CD14-positive monocyte (primary cell): ENCODE measurements at regions not wholly inside any gene's neighbourhood (a gene's known extent, or its start where the extent isn't known, plus 50 kb on each side); places are given as distances from the start of the nearest gene placed in this dataset.

Experiments used
- DNase-seq, 3 donors: peaks; one replicate each; pipeline ENCODE4 v3.0.0-alpha.2; 2011 to 2022
- H2AFZ ChIP-seq: 2 replicates; pipeline ENCODE4 v1.6.0; 2012; ENCODE audit warnings: mild to moderate bottlenecking, low read depth, low read length, inconsistent platforms; ENCODE audit not compliant: insufficient read depth, poor library complexity, severe bottlenecking
- H3K27ac ChIP-seq, 2 donors: 1 replicate in 1 of 2; 2 replicates in 1 of 2; pipeline ENCODE4 v1.5.1; 2012 to 2013; ENCODE audit warnings: low read length in 2 of 2, control low read depth in 1 of 2, inconsistent platforms in 1 of 2, low read depth in 1 of 2, mild to moderate bottlenecking in 1 of 2
- H3K27me3 ChIP-seq, 2 donors: one replicate each; pipeline versions ENCODE4 v1.6.0 to v1.6.1; 2011 to 2013; ENCODE audit warnings: low read length in 2 of 2; ENCODE audit not compliant: control insufficient read depth in 2 of 2, insufficient read depth in 2 of 2
- H3K36me3 ChIP-seq, 2 donors: replicated peaks in 1 of 2; 1 replicate in 1 of 2; 2 replicates in 1 of 2; pipeline versions ENCODE4 v1.5.1 to v1.6.1; 2012 to 2013; ENCODE audit warnings: low read length in 2 of 2, control low read depth in 1 of 2, inconsistent platforms in 1 of 2, mild to moderate bottlenecking in 1 of 2; ENCODE audit not compliant: insufficient read depth in 2 of 2, control insufficient read depth in 1 of 2
- H3K4me1 ChIP-seq, 2 donors: 1 replicate in 1 of 2; 2 replicates in 1 of 2; pipeline versions ENCODE4 v1.5.1 to v1.6.1; 2012 to 2013; ENCODE audit warnings: low read length in 2 of 2, control low read depth in 1 of 2, inconsistent platforms in 1 of 2, mild to moderate bottlenecking in 1 of 2, moderate library complexity in 1 of 2; ENCODE audit not compliant: insufficient read depth in 2 of 2, control insufficient read depth in 1 of 2
- H3K4me2 ChIP-seq: replicated peaks from 2 replicates; pipeline ENCODE3; 2012; ENCODE audit warnings: low read length, moderate library complexity, mild to moderate bottlenecking; ENCODE audit not compliant: poor library complexity, severe bottlenecking; ENCODE audit errors: extremely low read depth
- H3K4me3 ChIP-seq, 3 experiments: fragments of 200-600 bp in 1 of 3; sonication (generic) in 1 of 3; replicated peaks in 1 of 3; 1 replicate in 2 of 3; 2 replicates in 1 of 3; pipeline ENCODE4 v1.5.1; 2011 to 2013; ENCODE audit warnings: low read length in 3 of 3, mild to moderate bottlenecking in 3 of 3, control low read depth in 2 of 3, low read depth in 2 of 3, inconsistent platforms in 1 of 3, moderate library complexity in 1 of 3
- H3K79me2 ChIP-seq: 2 replicates; pipeline ENCODE4 v1.6.0; 2012; ENCODE audit warnings: mild to moderate bottlenecking, control low read depth, inconsistent platforms, low read length, moderate library complexity; ENCODE audit not compliant: insufficient read depth
- H3K9ac ChIP-seq: 2 replicates; pipeline ENCODE4 v1.6.0; 2017; ENCODE audit warnings: low read length, mild to moderate bottlenecking; ENCODE audit not compliant: insufficient read depth, poor library complexity, severe bottlenecking
- H3K9me3 ChIP-seq, 2 donors: replicated peaks in 1 of 2; 1 replicate in 1 of 2; 2 replicates in 1 of 2; pipeline versions ENCODE4 v1.5.1 to v1.6.1; 2012 to 2013; ENCODE audit warnings: low read length in 2 of 2, control low read depth in 1 of 2; ENCODE audit not compliant: control insufficient read depth in 1 of 2, insufficient read depth in 1 of 2
- H4K20me1 ChIP-seq: 2 replicates; pipeline ENCODE4 v1.6.0; 2012; ENCODE audit warnings: mild to moderate bottlenecking, low read length, control low read depth, moderate library complexity; ENCODE audit not compliant: insufficient read depth
- H3K27ac Mint-ChIP-seq, 7 donors: one replicate each; pipeline ENCODE4 v1.8.0; 2020; ENCODE audit warnings: mild to moderate bottlenecking in 7 of 7, mixed read lengths in 7 of 7, moderate library complexity in 6 of 7, inconsistent platforms in 2 of 7
- H3K27me3 Mint-ChIP-seq, 3 donors: one replicate each; pipeline ENCODE4 v1.8.0; 2021 to 2022; ENCODE audit warnings: low read depth in 3 of 3, mild to moderate bottlenecking in 3 of 3, mixed read lengths in 3 of 3, moderate library complexity in 3 of 3, inconsistent platforms in 1 of 3
- H3K36me3 Mint-ChIP-seq, 2 donors: one replicate each; pipeline ENCODE4 v1.8.0; 2020; ENCODE audit warnings: mixed read lengths in 2 of 2, inconsistent platforms in 1 of 2, mild to moderate bottlenecking in 1 of 2
- H3K4me1 Mint-ChIP-seq: one replicate; pipeline ENCODE4 v1.8.0; 2020; ENCODE audit warnings: mild to moderate bottlenecking, mixed read lengths
- H3K4me3 Mint-ChIP-seq, 2 donors: one replicate each; pipeline ENCODE4 v1.8.0; 2020; ENCODE audit warnings: mild to moderate bottlenecking in 2 of 2, mixed read lengths in 2 of 2, moderate library complexity in 1 of 2
- H3K9me3 Mint-ChIP-seq, 7 donors: one replicate each; pipeline ENCODE4 v1.8.0; 2020 to 2022; ENCODE audit warnings: mixed read lengths in 7 of 7, mild to moderate bottlenecking in 6 of 7, moderate library complexity in 6 of 7, inconsistent platforms in 2 of 7
- WGBS: methylation state at CpG from one replicate; pipeline ENCODE4 v1.1.5; 2013; ENCODE audit warnings: missing lambda C conversion rate; ENCODE audit not compliant: insufficient coverage; 5-methylcytosine and 5-hydroxymethylcytosine counted together
- intact Hi-C, 2 donors: fragments of 100-400 bp; cut with micrococcal nuclease; formaldehyde crosslinking; loops; one replicate each; pipeline versions ENCODE4 v1.15.0 to v1.15.1; 2023
- TF ChIP-seq, protein P1 (sequence below): fragments of 200-600 bp; IDR thresholded peaks from one replicate; pipeline ENCODE4 v1.8.0; 2022; ENCODE audit warnings: antibody characterized with exemption, mild to moderate bottlenecking

- Histone ChIP-seq H3K36me3 (no peaks in the 10 kb centered on the region), H3K27me3 (no peaks in the 10 kb centered on the region), H4K20me1 (no peaks in the 10 kb centered on the region), H3K9ac (no peak overlapping the region), H3K27ac (no peak overlapping the region), H3K4me2 (no peak overlapping the region), H3K4me3 (no peak overlapping the region), H3K79me2 (no peaks in the 10 kb centered on the region), H2AFZ (no peak overlapping the region), H3K4me1 (no peaks in the 10 kb centered on the region), H3K9me3 (peaks cover 0 to 8% of the 10 kb centered on the region in 2 donors)
- H3K27ac Mint-ChIP-seq = peak overlapping the region in 1 of 7 donors; percentile 36
- TF ChIP-seq, protein P1, sequence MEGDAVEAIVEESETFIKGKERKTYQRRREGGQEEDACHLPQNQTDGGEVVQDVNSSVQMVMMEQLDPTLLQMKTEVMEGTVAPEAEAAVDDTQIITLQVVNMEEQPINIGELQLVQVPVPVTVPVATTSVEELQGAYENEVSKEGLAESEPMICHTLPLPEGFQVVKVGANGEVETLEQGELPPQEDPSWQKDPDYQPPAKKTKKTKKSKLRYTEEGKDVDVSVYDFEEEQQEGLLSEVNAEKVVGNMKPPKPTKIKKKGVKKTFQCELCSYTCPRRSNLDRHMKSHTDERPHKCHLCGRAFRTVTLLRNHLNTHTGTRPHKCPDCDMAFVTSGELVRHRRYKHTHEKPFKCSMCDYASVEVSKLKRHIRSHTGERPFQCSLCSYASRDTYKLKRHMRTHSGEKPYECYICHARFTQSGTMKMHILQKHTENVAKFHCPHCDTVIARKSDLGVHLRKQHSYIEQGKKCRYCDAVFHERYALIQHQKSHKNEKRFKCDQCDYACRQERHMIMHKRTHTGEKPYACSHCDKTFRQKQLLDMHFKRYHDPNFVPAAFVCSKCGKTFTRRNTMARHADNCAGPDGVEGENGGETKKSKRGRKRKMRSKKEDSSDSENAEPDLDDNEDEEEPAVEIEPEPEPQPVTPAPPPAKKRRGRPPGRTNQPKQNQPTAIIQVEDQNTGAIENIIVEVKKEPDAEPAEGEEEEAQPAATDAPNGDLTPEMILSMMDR = no peak
- no peaks in the 10 kb centered on the region for H3K36me3 Mint-ChIP-seq
- H3K27me3 Mint-ChIP-seq = peaks cover 7 to 36% (median 21%) of the 10 kb centered on the region in 3 donors
- no peak overlapping the region for H3K4me3 Mint-ChIP-seq
- H3K9me3 Mint-ChIP-seq = peaks cover 3 to 12% (median 5%) of the 10 kb centered on the region in 7 donors
- WGBS = 88% methylated on average over 8 of the region's 12 CpGs
- no peaks in the 10 kb centered on the region for H3K4me1 Mint-ChIP-seq
- no peak for DNase-seq
- intact Hi-C loops = no loop called here
These were observed 71.2 kb upstream of the SLCO4A1 start for GRCh38 chr20:62570897-62571668.

DNA sequence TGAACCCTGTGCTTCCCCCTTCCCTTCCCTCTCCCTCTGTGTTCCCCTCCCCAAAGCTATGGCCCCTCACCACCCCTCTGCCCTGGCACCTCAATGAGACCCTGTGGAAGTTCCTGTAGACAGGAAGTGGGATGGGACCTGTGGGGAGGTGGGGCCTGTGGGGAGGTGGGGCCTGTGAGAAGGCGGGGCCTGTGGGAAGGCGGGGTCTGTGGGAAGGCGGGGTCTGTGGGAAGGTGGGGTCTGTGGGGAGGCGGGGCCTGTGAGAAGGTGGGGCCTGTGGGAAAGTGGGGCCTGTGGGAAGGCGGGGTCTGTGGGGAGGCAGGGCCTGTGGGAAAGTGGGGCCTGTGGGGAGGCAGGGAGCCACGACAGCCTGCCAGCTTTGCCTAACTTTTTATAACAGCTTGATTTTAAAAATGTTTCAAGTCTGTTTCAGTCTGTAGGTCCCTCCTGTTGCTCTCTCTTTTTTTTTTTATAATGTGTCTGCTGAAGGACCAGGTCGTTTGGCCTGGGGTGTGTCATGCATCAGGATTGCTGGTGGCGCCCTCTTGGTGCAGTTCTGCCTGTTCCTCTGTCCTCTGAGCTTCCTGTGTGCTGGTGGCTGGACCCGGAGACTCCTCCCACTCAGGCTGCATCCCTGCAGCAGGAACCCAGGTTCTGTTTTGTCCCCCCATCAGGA lies 70.5 kb upstream of the SLCO4A1 start:
- Histone ChIP-seq H3K4me1 (no peaks in the 10 kb centered on the region), H3K79me2 (no peaks in the 10 kb centered on the region), H3K4me2 (no peak overlapping the region), H3K9ac (no peak overlapping the region), H3K27ac (no peak overlapping the region), H4K20me1 (no peaks in the 10 kb centered on the region), H3K27me3 (peaks cover 0 to under 1% of the 10 kb centered on the region in 2 donors), H2AFZ (no peak overlapping the region), H3K36me3 (no peaks in the 10 kb centered on the region), H3K4me3 (no peak overlapping the region), H3K9me3 (peaks cover 0 to 8% of the 10 kb centered on the region in 2 donors)
- TF ChIP-seq, protein P1 = peak; percentile 10
- no peak overlapping the region for H3K4me3 Mint-ChIP-seq
- H3K36me3 Mint-ChIP-seq = no peaks in the 10 kb centered on the region
- no peaks in the 10 kb centered on the region for H3K4me1 Mint-ChIP-seq
- H3K9me3 Mint-ChIP-seq = peaks cover 3 to 10% (median 5%) of the 10 kb centered on the region in 7 donors
- H3K27ac Mint-ChIP-seq = no peak overlapping the region
- intact Hi-C loops = no loop called here
- WGBS = 84% methylated on average over 8 of the region's 9 CpGs
- peaks cover 9 to 36% (median 24%) of the 10 kb centered on the region in 3 donors for H3K27me3 Mint-ChIP-seq
- DNase-seq = no peak
